Naive thymus-derived CD8-positive, alpha-beta T cell (primary cell): ENCODE measurements at regions not wholly inside any gene's neighbourhood (a gene's known extent, or its start where the extent isn't known, plus 50 kb on each side); places are given as distances from the start of the nearest gene placed in this dataset. TPM values are rescaled to one million over a fixed set of nuclear protein-coding genes. Genes with fewer than 3 reads are reported as not detected.

Experiments used
- microRNA-seq: library from miRNA; unstranded; fragments of <30 nt; microRNA quantifications from one replicate; pipeline ENCODE4 v1.2.0, GENCODE V29; 2022; ENCODE audit warnings: borderline microRNAs expressed

Small RNA genes lying in the stretch of these regions (microRNA-seq; reads per million reads assigned to microRNA genes)
- gene MIR557 = not detected
